HCT116 (cell line): ENCODE measurements at regions not wholly inside any gene's neighbourhood (a gene's known extent, or its start where the extent isn't known, plus 50 kb on each side); places are given as distances from the start of the nearest gene placed in this dataset.

Experiments
- ATAC-seq: fragments of 200-7000 bp; cut with Tn5 transposase; 2 replicates; pipeline ENCODE4 v1.9.1; 2020; ENCODE audit warnings: mild to moderate bottlenecking, moderate library complexity
- BruUV-seq: library from RNA; stranded (reverse); fragments of 400-500 nt; replicated peaks from 2 replicates; lab custom pipeline; 2021; lab: Mats Ljungman, UMichigan
- CTCF ChIA-PET: fragments of 300-600 bp; sonication (Branson Sonifier 250); formaldehyde crosslinking; loops from one replicate; lab custom pipeline; 2021; ENCODE audit warnings: antibody characterized with exemption; lab: Charles Lee
- POLR2A ChIA-PET: fragments of 300-600, 350-600 bp; sonication (Branson Sonifier 250); formaldehyde crosslinking; loops from one replicate; lab custom pipeline; 2021; ENCODE audit warnings: antibody characterized with exemption; lab: Charles Lee
- RAD21 ChIA-PET, 2 experiments: fragments of 300-600 bp; sonication (Branson Sonifier 250); formaldehyde crosslinking; loops; one replicate each; lab custom pipeline; 2023; ENCODE audit warnings: low total read pairs in 2 of 2; ENCODE audit not compliant: uncharacterized antibody in 2 of 2, unreplicated experiment in 2 of 2, low non-redundant PET in 1 of 2; lab: Charles Lee
- DNase-seq: peaks from one replicate; pipeline ENCODE4 v3.0.0-alpha.2; 2010; ENCODE audit warnings: low read depth, low spot score
- H2AFZ ChIP-seq: fragments of 200-600 bp; shearing (Covaris generic), sonication (generic); 2 replicates; pipeline ENCODE4 v1.6.1; 2017; ENCODE audit warnings: low read depth, mixed run types, mixed read lengths, antibody characterized with exemption, low read length; ENCODE audit not compliant: poor library complexity, severe bottlenecking
- H3K27ac ChIP-seq: 2 replicates; pipeline ENCODE4 v1.5.1; 2012; ENCODE audit warnings: low read depth, low read length
- H3K27me3 ChIP-seq: fragments of 200-600 bp; sonication (generic); 2 replicates; pipeline ENCODE4 v1.6.1; 2016; ENCODE audit warnings: mixed run types, low read length, mixed read lengths; ENCODE audit not compliant: insufficient read depth
- H3K36me3 ChIP-seq, 2 experiments: fragments of 200-500 bp in 1 of 2; fragments of 200-600 bp in 1 of 2; sonication (Bioruptor generic) in 1 of 2; sonication (generic) in 1 of 2; 2 replicates each; pipeline versions ENCODE4 v1.5.1 to v1.6.1; 2014 to 2016; ENCODE audit warnings: low read length in 2 of 2, inconsistent platforms in 1 of 2, mixed read lengths in 1 of 2, mixed run types in 1 of 2; ENCODE audit not compliant: insufficient read depth in 2 of 2, control insufficient read depth in 1 of 2
- H3K4me1 ChIP-seq, 2 experiments: fragments of 200-600 bp in 1 of 2; sonication (generic) in 1 of 2; 2 replicates each; pipeline versions ENCODE4 v1.5.1 to v1.6.1; 2012 to 2017; ENCODE audit warnings: low read length in 2 of 2, inconsistent platforms in 1 of 2, mild to moderate bottlenecking in 1 of 2, mixed read lengths in 1 of 2, mixed run types in 1 of 2, moderate library complexity in 1 of 2; ENCODE audit not compliant: insufficient read depth in 2 of 2, control insufficient read depth in 1 of 2
- H3K4me2 ChIP-seq: fragments of 200-600 bp; sonication (generic); 2 replicates; pipeline ENCODE4 v1.6.1; 2017; ENCODE audit warnings: mixed run types, low read length, mixed read lengths
- H3K4me3 ChIP-seq, 2 experiments: fragments of 200-600 bp in 1 of 2; sonication (generic) in 1 of 2; replicated peaks in 1 of 2; 2 replicates each; pipeline ENCODE4 v1.5.1; 2011 to 2016; ENCODE audit warnings: low read length in 2 of 2, control low read depth in 1 of 2, low read depth in 1 of 2, mild to moderate bottlenecking in 1 of 2, mixed read lengths in 1 of 2, mixed run types in 1 of 2
- H3K79me2 ChIP-seq: fragments of 200-600 bp; sonication (generic); 2 replicates; pipeline ENCODE4 v1.6.1; 2017; ENCODE audit warnings: mild to moderate bottlenecking, mixed run types, low read length, moderate library complexity, mixed read lengths; ENCODE audit not compliant: insufficient read depth
- H3K9ac ChIP-seq: fragments of 200-600 bp; sonication (generic); 2 replicates; pipeline ENCODE4 v1.6.1; 2016; ENCODE audit warnings: low read length, mixed read lengths
- H3K9me2 ChIP-seq: fragments of 200-600 bp; sonication (generic), shearing (Covaris generic); 2 replicates; pipeline ENCODE4 v1.6.1; 2017; ENCODE audit warnings: mixed run types, mild to moderate bottlenecking, moderate library complexity; ENCODE audit not compliant: insufficient read depth
- H3K9me3 ChIP-seq, 2 experiments: fragments of 200-500 bp in 1 of 2; fragments of 200-600 bp in 1 of 2; sonication (Bioruptor generic) in 1 of 2; sonication (generic) in 1 of 2; 2 replicates each; pipeline ENCODE4 v1.6.1; 2014 to 2017; ENCODE audit warnings: low read length in 2 of 2, mixed read lengths in 2 of 2, inconsistent platforms in 1 of 2, low read depth in 1 of 2, mild to moderate bottlenecking in 1 of 2, mixed run types in 1 of 2, moderate library complexity in 1 of 2; ENCODE audit not compliant: control insufficient read depth in 1 of 2, insufficient read depth in 1 of 2
- H4K20me1 ChIP-seq: fragments of 200-600 bp; sonication (generic), shearing (Covaris generic); 2 replicates; pipeline ENCODE4 v1.6.1; 2017; ENCODE audit warnings: mixed run types, mild to moderate bottlenecking, moderate library complexity; ENCODE audit not compliant: insufficient read depth
- ATF3 ChIP-seq: IDR thresholded peaks from 2 replicates; pipeline ENCODE4 v1.6.1; 2012
- EZH2 ChIP-seq: fragments of 200-600 bp; sonication (generic); IDR thresholded peaks from 2 replicates; pipeline ENCODE4 v1.6.1; 2017; ENCODE audit warnings: antibody characterized with exemption, mixed run types
- EZH2phosphoT487 ChIP-seq: fragments of 200-600 bp; IDR thresholded peaks from 2 replicates; pipeline ENCODE4 v1.6.1; 2018; ENCODE audit warnings: antibody characterized with exemption, borderline replicate concordance
- JUND ChIP-seq: IDR thresholded peaks from 2 replicates; pipeline ENCODE4 v1.6.1; 2012
- POLR2AphosphoS5 ChIP-seq: IDR thresholded peaks from 2 replicates; pipeline ENCODE4 v1.6.1; 2011; ENCODE audit warnings: mild to moderate bottlenecking, low read depth, low read length, moderate library complexity
- SIN3A ChIP-seq: IDR thresholded peaks from 2 replicates; pipeline ENCODE4 v1.6.1; 2012; ENCODE audit warnings: low read depth
- SRF ChIP-seq: IDR thresholded peaks from 2 replicates; pipeline ENCODE4 v1.6.1; 2012; ENCODE audit warnings: low read depth
- ZBTB33 ChIP-seq: IDR thresholded peaks from 2 replicates; pipeline ENCODE4 v1.6.1; 2011; ENCODE audit warnings: mild to moderate bottlenecking, low read length, moderate library complexity; ENCODE audit not compliant: insufficient replicate concordance; ENCODE audit errors: extremely low read depth
- intact Hi-C: fragments of 100-400 bp; cut with micrococcal nuclease; formaldehyde crosslinking; loops from 2 replicates; pipeline ENCODE4 v1.10.0; 2022

- no peak for TF ChIP-seq EZH2phosphoT487
- TF ChIP-seq ZBTB33 = no peak
- TF ChIP-seq SRF = no peak
- no peak for TF ChIP-seq JUND
These were observed 482.1 kb upstream of the ADAMTS5 start (continued) for GRCh38 chr21:27448960-27449359.

- no peak for ATAC-seq
- H3K27ac ChIP-seq = no peak overlapping the region
- H4K20me1 ChIP-seq = no peaks in the 10 kb centered on the region
- H3K9me3 ChIP-seq = peaks cover 8 to 12% of the 10 kb centered on the region in 2 experiments; a peak in 2 of 4 replicates
- no TSS peak for BruUV-seq
- ChIA-PET CTCF (no interaction called here), RAD21 (no interaction called here), POLR2A (no interaction called here)
- DNase-seq = no peak
- no peaks in the 10 kb centered on the region for H3K79me2 ChIP-seq
- no peaks in the 10 kb centered on the region for H3K36me3 ChIP-seq
- H3K4me1 ChIP-seq = no peaks in the 10 kb centered on the region
- intact Hi-C loops = no loop called here
- TF ChIP-seq POLR2AphosphoS5 = no peak
- no peak for TF ChIP-seq SIN3A
- no peak for TF ChIP-seq ATF3
- no peak for TF ChIP-seq EZH2
- H3K9ac ChIP-seq = no peak overlapping the region
- no peaks in the 10 kb centered on the region for H3K27me3 ChIP-seq
- H3K9me2 ChIP-seq = no peaks in the 10 kb centered on the region
- H2AFZ ChIP-seq = no peak overlapping the region
- no peak overlapping the region for H3K4me2 ChIP-seq
- H3K4me3 ChIP-seq = no peak overlapping the region
These were observed 481.0 kb upstream of the ADAMTS5 start for GRCh38 chr21:27447843-27448242.
